Activated B cell treated with CpG ODN at 0.5 μM for 24 hours (primary cell): ENCODE measurements at regions not wholly inside any gene's neighbourhood (a gene's known extent, or its start where the extent isn't known, plus 50 kb on each side); places are given as distances from the start of the nearest gene placed in this dataset.

Source experiments
- ATAC-seq: fragments of 200-7000 bp; cut with Tn5 transposase; one replicate; pipeline ENCODE4 v1.10.0; 2021; ENCODE audit warnings: low read depth, mild to moderate bottlenecking, moderate library complexity
- CTCF ChIA-PET: fragments of 350-600 bp; sonication (Branson Sonifier 250); formaldehyde crosslinking; loops from one replicate; lab custom pipeline; 2021; ENCODE audit warnings: antibody characterized with exemption; lab: Charles Lee
- POLR2A ChIA-PET: fragments of 350-600 bp; sonication (Branson Sonifier 250); formaldehyde crosslinking; loops from one replicate; lab custom pipeline; 2021; ENCODE audit warnings: antibody characterized with exemption; lab: Charles Lee
- DNase-seq: peaks from one replicate; pipeline ENCODE4 v3.0.0; 2022
- H3K27ac Mint-ChIP-seq: one replicate; pipeline ENCODE4 v1.8.0; 2020; ENCODE audit warnings: mixed read lengths
- H3K27me3 Mint-ChIP-seq: one replicate; pipeline ENCODE4 v1.8.0; 2021; ENCODE audit warnings: mixed read lengths
- H3K36me3 Mint-ChIP-seq: one replicate; pipeline ENCODE4 v1.8.0; 2021; ENCODE audit warnings: low read depth, mixed read lengths
- H3K4me1 Mint-ChIP-seq: one replicate; pipeline ENCODE4 v1.8.0; 2021; ENCODE audit warnings: mixed read lengths
- H3K4me3 Mint-ChIP-seq: one replicate; pipeline ENCODE4 v1.8.0; 2020; ENCODE audit warnings: mild to moderate bottlenecking, mixed read lengths
- H3K9me3 Mint-ChIP-seq: one replicate; pipeline ENCODE4 v1.8.0; 2020; ENCODE audit warnings: mixed read lengths
- intact Hi-C: fragments of 100-400 bp; cut with micrococcal nuclease; formaldehyde crosslinking; loops from one replicate; pipeline ENCODE4 v1.15.1; 2024
- TF ChIP-seq, protein P1 (sequence below): fragments of 200-600 bp; IDR thresholded peaks from one replicate; pipeline ENCODE4 v1.8.0; 2022; ENCODE audit warnings: antibody characterized with exemption, mild to moderate bottlenecking

DNA sequence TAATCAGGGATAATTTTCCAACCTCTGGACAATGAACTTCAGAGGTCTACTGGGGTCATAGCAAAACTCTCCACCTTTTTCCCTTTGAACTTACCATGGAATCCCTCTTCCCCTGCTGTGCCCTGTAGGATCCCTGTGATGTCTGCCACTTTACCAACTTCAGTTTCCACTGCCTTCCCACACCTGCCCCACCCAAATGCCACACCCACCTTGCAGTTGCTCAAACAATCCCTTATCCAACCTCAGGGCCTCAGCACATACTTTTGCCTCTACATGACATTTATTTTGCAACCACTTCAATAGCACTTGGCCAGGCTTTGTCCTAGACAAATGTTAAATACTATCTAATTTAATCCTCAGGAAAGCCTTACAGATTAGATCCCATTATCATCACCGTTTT lies 463.7 kb upstream of the WWC1 start:
- Mint-ChIP-seq H3K36me3 (no peaks in the 10 kb centered on the region), H3K4me3 (no peak overlapping the region), H3K27me3 (no peaks in the 10 kb centered on the region), H3K27ac (no peak overlapping the region), H3K4me1 (no peaks in the 10 kb centered on the region), H3K9me3 (no peaks in the 10 kb centered on the region)
- ChIA-PET CTCF (no interaction called here), POLR2A (no interaction called here)
- no peak for ATAC-seq
- intact Hi-C loops = no loop called here
- DNase-seq = no peak
- TF ChIP-seq, protein P1, sequence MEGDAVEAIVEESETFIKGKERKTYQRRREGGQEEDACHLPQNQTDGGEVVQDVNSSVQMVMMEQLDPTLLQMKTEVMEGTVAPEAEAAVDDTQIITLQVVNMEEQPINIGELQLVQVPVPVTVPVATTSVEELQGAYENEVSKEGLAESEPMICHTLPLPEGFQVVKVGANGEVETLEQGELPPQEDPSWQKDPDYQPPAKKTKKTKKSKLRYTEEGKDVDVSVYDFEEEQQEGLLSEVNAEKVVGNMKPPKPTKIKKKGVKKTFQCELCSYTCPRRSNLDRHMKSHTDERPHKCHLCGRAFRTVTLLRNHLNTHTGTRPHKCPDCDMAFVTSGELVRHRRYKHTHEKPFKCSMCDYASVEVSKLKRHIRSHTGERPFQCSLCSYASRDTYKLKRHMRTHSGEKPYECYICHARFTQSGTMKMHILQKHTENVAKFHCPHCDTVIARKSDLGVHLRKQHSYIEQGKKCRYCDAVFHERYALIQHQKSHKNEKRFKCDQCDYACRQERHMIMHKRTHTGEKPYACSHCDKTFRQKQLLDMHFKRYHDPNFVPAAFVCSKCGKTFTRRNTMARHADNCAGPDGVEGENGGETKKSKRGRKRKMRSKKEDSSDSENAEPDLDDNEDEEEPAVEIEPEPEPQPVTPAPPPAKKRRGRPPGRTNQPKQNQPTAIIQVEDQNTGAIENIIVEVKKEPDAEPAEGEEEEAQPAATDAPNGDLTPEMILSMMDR = no peak

DNA sequence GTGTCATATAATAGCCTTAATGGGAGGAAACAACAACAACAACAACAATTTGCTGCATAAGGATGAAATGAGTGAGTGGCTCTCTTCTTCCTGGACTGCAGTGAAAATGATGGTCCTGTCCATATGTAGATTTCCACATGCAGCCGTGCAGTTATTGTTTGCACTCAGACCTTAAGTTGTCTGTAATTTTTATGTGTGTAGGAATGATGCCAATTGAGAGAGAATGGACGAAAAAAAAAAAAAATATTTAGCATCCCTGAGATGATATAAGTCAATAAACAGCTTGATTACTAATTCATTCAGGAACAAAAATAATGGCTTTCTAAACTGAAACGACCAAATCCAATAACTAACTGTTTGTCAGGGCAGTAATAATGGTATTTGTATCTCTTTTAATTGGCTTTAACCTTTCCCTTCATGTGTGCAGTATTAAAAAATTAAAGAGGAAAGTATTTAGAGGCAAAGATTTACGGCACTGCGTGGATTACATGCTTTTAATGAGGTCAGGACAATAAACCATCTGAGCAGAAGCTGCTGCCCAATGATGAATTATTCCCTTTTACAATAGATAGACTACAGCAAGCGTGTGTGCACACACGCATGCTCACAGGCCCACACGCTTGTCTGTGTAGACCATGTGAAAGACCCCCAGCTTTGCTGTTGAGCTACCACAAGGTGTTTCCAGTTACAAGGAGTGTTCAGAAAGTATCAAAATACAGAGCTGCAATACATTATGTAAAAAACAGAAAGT lies 459.5 kb upstream of the WWC1 start:
- Mint-ChIP-seq H3K4me3 (no peak overlapping the region), H3K27ac (no peak overlapping the region), H3K27me3 (no peaks in the 10 kb centered on the region), H3K4me1 (no peaks in the 10 kb centered on the region), H3K9me3 (no peaks in the 10 kb centered on the region), H3K36me3 (no peaks in the 10 kb centered on the region)
- intact Hi-C loops = no loop called here
- no peak for DNase-seq
- ChIA-PET POLR2A (no interaction called here), CTCF (no interaction called here)
- TF ChIP-seq, protein P1 = no peak
- no peak for ATAC-seq

DNA sequence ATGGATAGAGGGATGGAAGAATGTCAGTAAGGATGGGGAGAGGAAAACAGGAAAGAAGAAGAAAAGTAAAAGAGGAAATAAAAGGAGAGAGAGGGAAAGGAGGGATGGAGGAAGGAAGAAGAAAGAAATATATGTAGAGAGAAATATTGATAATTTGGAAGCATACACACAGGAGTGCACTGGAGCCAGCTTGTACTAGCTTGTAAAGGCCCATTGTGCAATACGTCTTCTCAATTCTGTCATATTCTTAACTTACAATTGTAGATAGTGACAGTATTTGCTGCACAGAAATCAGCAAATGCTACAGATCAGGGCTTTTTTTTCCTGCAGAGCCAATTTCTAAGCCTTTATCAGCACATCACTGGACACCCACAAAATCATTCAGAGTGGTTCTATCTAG lies 458.8 kb upstream of the WWC1 start:
- TF ChIP-seq, protein P1 = no peak
- no peak for ATAC-seq
- H3K4me1 Mint-ChIP-seq = no peaks in the 10 kb centered on the region
- no peaks in the 10 kb centered on the region for H3K36me3 Mint-ChIP-seq
- CTCF ChIA-PET = no interaction called here
- intact Hi-C loops = no loop called here
- H3K9me3 Mint-ChIP-seq = no peaks in the 10 kb centered on the region
- no peak overlapping the region for H3K4me3 Mint-ChIP-seq
- POLR2A ChIA-PET = no interaction called here
- H3K27ac Mint-ChIP-seq = no peak overlapping the region
- no peak for DNase-seq
- H3K27me3 Mint-ChIP-seq = no peaks in the 10 kb centered on the region

DNA sequence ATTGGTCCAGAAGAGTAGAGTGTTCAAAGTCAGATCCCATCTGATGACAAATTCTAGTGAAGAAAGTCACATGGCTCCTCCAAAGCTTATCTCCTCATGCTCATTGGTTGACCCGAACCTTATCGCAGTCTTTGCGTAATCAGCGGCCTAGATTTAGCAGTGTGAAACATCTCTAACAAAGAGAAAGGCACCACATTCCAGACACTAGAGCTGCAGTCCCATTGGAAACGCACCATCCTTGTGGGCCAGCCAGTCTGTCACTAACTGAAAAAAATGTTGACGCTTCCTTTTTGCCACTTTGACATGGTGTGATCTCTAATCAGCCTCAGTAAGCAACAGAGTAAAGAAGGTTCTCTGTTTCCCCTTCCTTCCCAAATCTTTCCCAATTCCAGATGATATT lies 458.0 kb upstream of the WWC1 start:
- Mint-ChIP-seq H3K4me1 (no peaks in the 10 kb centered on the region), H3K4me3 (no peak overlapping the region), H3K27ac (no peak overlapping the region), H3K27me3 (no peaks in the 10 kb centered on the region), H3K36me3 (no peaks in the 10 kb centered on the region), H3K9me3 (no peaks in the 10 kb centered on the region)
- TF ChIP-seq, protein P1 = no peak
- ATAC-seq = no peak
- DNase-seq = no peak
- ChIA-PET CTCF (no interaction called here), POLR2A (no interaction called here)
- intact Hi-C loops = no loop called here

DNA sequence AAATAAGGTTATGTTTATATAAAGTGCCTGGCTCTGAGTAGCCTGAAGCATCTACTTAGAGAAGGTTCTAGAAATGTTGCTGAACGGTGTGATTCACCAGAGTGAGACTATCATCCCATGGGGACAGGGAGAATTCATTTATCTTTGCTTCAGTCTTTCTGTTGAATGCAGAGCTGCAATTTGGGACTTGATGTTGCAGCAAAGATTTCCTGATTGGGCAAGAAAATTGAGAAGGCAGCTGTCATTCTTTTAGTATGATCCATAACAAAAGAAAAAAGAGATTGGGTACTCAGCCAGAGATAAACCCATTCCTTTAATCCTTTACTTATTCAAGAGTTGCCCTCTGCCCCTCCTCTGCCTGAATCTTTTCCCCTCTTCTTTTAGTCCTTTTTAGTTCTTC lies 456.3 kb upstream of the WWC1 start:
- H3K9me3 Mint-ChIP-seq = no peaks in the 10 kb centered on the region

More for the DNA sequence above, 456.3 kb upstream of the WWC1 start:
- ChIA-PET CTCF (no interaction called here), POLR2A (no interaction called here)
- TF ChIP-seq, protein P1 = no peak
- no peaks in the 10 kb centered on the region for H3K27me3 Mint-ChIP-seq
- H3K27ac Mint-ChIP-seq = no peak overlapping the region
- no peak for DNase-seq
- no peak overlapping the region for H3K4me3 Mint-ChIP-seq
- intact Hi-C loops = no loop called here
- no peak for ATAC-seq
- no peaks in the 10 kb centered on the region for H3K36me3 Mint-ChIP-seq
- H3K4me1 Mint-ChIP-seq = no peaks in the 10 kb centered on the region
